Lower leg skin (tissue), 3 donors: ENCODE measurements at regions not wholly inside any gene's neighbourhood (a gene's known extent, or its start where the extent isn't known, plus 50 kb on each side); places are given as distances from the start of the nearest gene placed in this dataset.

Experiments
- POLR2A ChIP-seq, 2 donors: fragments of 450-650 bp; IDR thresholded peaks; one replicate each; pipeline ENCODE4 v1.6.1; 2016 to 2017; ENCODE audit warnings: antibody characterized with exemption in 2 of 2, mild to moderate bottlenecking in 1 of 2, moderate library complexity in 1 of 2
- TF ChIP-seq, protein P1 (sequence below), 3 donors: fragments of 450-650 bp; IDR thresholded peaks; one replicate each; pipeline ENCODE4 v1.5.1; 2016; ENCODE audit warnings: antibody characterized with exemption in 3 of 3, mild to moderate bottlenecking in 3 of 3, moderate library complexity in 2 of 3

DNA sequence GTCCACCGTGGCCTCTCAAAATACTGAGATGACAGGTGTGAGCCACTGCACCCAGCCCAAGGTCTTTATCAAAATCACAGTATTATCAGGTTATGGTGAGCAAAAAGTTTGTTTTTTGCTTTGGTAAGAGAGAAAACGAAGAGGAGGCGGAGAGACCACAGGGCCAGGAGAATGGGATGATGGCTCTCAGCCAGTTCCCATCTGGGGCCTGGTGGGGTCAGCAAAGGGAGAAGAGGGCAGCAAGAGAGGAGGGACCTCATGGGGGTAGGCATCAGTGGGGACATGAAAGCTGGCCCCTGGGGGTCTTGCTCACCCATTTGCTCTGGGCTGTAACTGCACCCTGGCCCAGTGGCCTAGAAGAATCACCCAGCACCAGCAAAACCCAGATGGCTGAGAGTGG lies 190.2 kb downstream of the SHANK2 start:
- TF ChIP-seq, protein P1, sequence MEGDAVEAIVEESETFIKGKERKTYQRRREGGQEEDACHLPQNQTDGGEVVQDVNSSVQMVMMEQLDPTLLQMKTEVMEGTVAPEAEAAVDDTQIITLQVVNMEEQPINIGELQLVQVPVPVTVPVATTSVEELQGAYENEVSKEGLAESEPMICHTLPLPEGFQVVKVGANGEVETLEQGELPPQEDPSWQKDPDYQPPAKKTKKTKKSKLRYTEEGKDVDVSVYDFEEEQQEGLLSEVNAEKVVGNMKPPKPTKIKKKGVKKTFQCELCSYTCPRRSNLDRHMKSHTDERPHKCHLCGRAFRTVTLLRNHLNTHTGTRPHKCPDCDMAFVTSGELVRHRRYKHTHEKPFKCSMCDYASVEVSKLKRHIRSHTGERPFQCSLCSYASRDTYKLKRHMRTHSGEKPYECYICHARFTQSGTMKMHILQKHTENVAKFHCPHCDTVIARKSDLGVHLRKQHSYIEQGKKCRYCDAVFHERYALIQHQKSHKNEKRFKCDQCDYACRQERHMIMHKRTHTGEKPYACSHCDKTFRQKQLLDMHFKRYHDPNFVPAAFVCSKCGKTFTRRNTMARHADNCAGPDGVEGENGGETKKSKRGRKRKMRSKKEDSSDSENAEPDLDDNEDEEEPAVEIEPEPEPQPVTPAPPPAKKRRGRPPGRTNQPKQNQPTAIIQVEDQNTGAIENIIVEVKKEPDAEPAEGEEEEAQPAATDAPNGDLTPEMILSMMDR (IDR thresholded peaks at IDR 0.05), result no peak
- no peak for TF ChIP-seq POLR2A (IDR thresholded peaks at IDR 0.05)
